Lower leg skin (tissue), 3 donors: ENCODE measurements at regions not wholly inside any gene's neighbourhood (a gene's known extent, or its start where the extent isn't known, plus 50 kb on each side); places are given as distances from the start of the nearest gene placed in this dataset.

Experiments
- CTCF ChIP-seq, 3 donors: fragments of 450-650 bp; IDR thresholded peaks; one replicate each; pipeline ENCODE4 v1.5.1; 2016; ENCODE audit warnings: antibody characterized with exemption in 3 of 3, mild to moderate bottlenecking in 3 of 3, moderate library complexity in 2 of 3
- POLR2A ChIP-seq, 2 donors: fragments of 450-650 bp; IDR thresholded peaks; one replicate each; pipeline ENCODE4 v1.6.1; 2016 to 2017; ENCODE audit warnings: antibody characterized with exemption in 2 of 2, mild to moderate bottlenecking in 1 of 2, moderate library complexity in 1 of 2

DNA sequence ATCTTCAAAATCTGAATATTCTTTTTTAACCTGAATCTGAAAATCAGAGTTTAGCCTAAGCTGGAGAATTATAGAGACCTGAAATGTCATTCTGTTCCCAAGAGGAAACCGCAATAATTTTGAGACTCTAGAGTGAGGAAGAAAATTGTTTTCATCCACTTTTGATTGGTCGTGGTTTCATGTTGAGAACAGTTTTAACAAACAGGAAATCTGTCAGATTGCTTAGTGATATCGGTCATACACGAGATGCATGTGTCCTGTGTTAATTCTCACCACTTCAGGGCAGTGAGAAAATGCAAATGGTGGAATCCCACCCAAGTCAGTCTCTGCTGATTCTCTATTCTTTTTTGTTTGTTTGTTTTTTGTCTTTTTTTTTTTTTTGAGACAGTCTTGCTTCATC is 1498.5 kb upstream of the TMEM132C start:
- TF ChIP-seq CTCF (IDR thresholded peaks at IDR 0.05) (no peak), POLR2A (IDR thresholded peaks at IDR 0.05) (no peak)
